H1 (cell line): ENCODE measurements at regions not wholly inside any gene's neighbourhood (a gene's known extent, or its start where the extent isn't known, plus 50 kb on each side); places are given as distances from the start of the nearest gene placed in this dataset.

Experiments used
- CTCF ChIA-PET: fragments of 300-600 bp; sonication (Branson Sonifier 250); formaldehyde crosslinking; loops from one replicate; lab custom pipeline; 2021; ENCODE audit not compliant: partially characterized antibody; lab: Charles Lee
- POLR2A ChIA-PET: fragments of 300-600 bp; sonication (Branson Sonifier 250); formaldehyde crosslinking; loops from one replicate; lab custom pipeline; 2021; ENCODE audit warnings: inconsistent platforms; ENCODE audit not compliant: partially characterized antibody; lab: Charles Lee
- DNase-seq, 2 experiments: peaks; one replicate each; pipeline versions ENCODE4 v3.0.0 to v3.0.0-alpha.2; 2010 to 2022; ENCODE audit warnings: low spot score in 2 of 2, low read depth in 1 of 2, mixed read lengths in 1 of 2
- FAIRE-seq: peaks from 2 replicates; lab custom pipeline; 2011; peaks lifted over from hg19 to GRCh38; lab: Jason Lieb, UNC
- H2AFZ ChIP-seq: 2 replicates; pipeline ENCODE4 v1.8.1; 2012; ENCODE audit warnings: low read length, inconsistent platforms
- H2AK5ac ChIP-seq: 2 replicates; pipeline ENCODE4 v1.6.1; 2013; ENCODE audit warnings: low read depth, low read length
- H2BK120ac ChIP-seq: replicated peaks from 2 replicates; pipeline ENCODE3; 2013; ENCODE audit warnings: low read depth, low read length, inconsistent platforms
- H2BK12ac ChIP-seq: 2 replicates; pipeline ENCODE4 v1.6.1; 2013; ENCODE audit warnings: low read depth, low read length
- H2BK15ac ChIP-seq: 2 replicates; pipeline ENCODE4 v1.6.1; 2013; ENCODE audit warnings: low read length
- H2BK20ac ChIP-seq: 2 replicates; pipeline ENCODE4 v1.6.1; 2013; ENCODE audit warnings: low read length
- H2BK5ac ChIP-seq: 2 replicates; pipeline ENCODE4 v1.6.1; 2013; ENCODE audit warnings: low read depth, low read length
- H3K14ac ChIP-seq: 2 replicates; pipeline ENCODE4 v1.6.1; 2013; ENCODE audit warnings: inconsistent platforms; ENCODE audit not compliant: insufficient read length
- H3K18ac ChIP-seq: 2 replicates; pipeline ENCODE4 v1.6.1; 2013; ENCODE audit warnings: low read length; ENCODE audit errors: extremely low read depth
- H3K23ac ChIP-seq: 2 replicates; pipeline ENCODE4 v1.6.1; 2013; ENCODE audit warnings: inconsistent platforms; ENCODE audit not compliant: insufficient read length
- H3K23me2 ChIP-seq: 2 replicates; pipeline ENCODE4 v1.6.1; 2013; ENCODE audit warnings: low read depth, low read length
- H3K27ac ChIP-seq: 2 replicates; pipeline ENCODE4 v1.6.1; 2011; ENCODE audit warnings: low read depth, low read length, inconsistent platforms
- H3K27me3 ChIP-seq, 4 experiments: replicated peaks in 1 of 4; 1 replicate in 1 of 4; 2 replicates in 3 of 4; pipeline versions ENCODE4 v1.6.1 to v1.8.1; 2011 to 2013; ENCODE audit warnings: low read length in 3 of 4, mild to moderate bottlenecking in 3 of 4, inconsistent platforms in 2 of 4, mixed read lengths in 2 of 4, moderate library complexity in 1 of 4; ENCODE audit not compliant: control insufficient read depth in 3 of 4, insufficient read depth in 3 of 4; ENCODE audit errors: extremely low read depth in 1 of 4
- H3K36me3 ChIP-seq, 4 experiments: 2 replicates each; pipeline versions ENCODE4 v1.6.1 to v1.8.1; 2011 to 2013; ENCODE audit warnings: mild to moderate bottlenecking in 4 of 4, low read length in 3 of 4, moderate library complexity in 2 of 4, control low read depth in 1 of 4, inconsistent platforms in 1 of 4; ENCODE audit not compliant: insufficient read depth in 4 of 4, control insufficient read depth in 2 of 4
- H3K4ac ChIP-seq: replicated peaks from 2 replicates; pipeline ENCODE3; 2013; ENCODE audit warnings: low read length, low read depth, mixed read lengths, inconsistent platforms; ENCODE audit not compliant: insufficient read length
- H3K4me1 ChIP-seq, 4 experiments: replicated peaks in 1 of 4; 1 replicate in 1 of 4; 2 replicates in 3 of 4; pipeline versions ENCODE4 v1.6.1 to v1.8.1; 2011 to 2013; ENCODE audit warnings: low read length in 3 of 4, inconsistent platforms in 2 of 4, mixed read lengths in 1 of 4; ENCODE audit not compliant: insufficient read depth in 4 of 4, control insufficient read depth in 3 of 4
- H3K4me2 ChIP-seq, 2 experiments: 2 replicates each; pipeline versions ENCODE4 v1.6.1 to v1.8.1; 2011 to 2013; ENCODE audit warnings: low read depth in 2 of 2, low read length in 2 of 2, control low read depth in 1 of 2, inconsistent platforms in 1 of 2, mild to moderate bottlenecking in 1 of 2; ENCODE audit not compliant: insufficient read depth in 1 of 2
- H3K4me3 ChIP-seq, 4 experiments: fragments of 200-600, 300-600 bp in 1 of 4; sonication (generic), shearing (Covaris generic), sonication (Bioruptor Twin) in 1 of 4; 2 replicates each; pipeline versions ENCODE4 v1.5.1 to v1.8.1; 2011 to 2016; ENCODE audit warnings: low read length in 4 of 4, low read depth in 3 of 4, control low read depth in 2 of 4, inconsistent platforms in 2 of 4, mild to moderate bottlenecking in 2 of 4, mixed read lengths in 1 of 4, moderate library complexity in 1 of 4; ENCODE audit not compliant: insufficient read depth in 2 of 4; ENCODE audit errors: extremely low read depth in 1 of 4
- H3K56ac ChIP-seq: replicated peaks from 2 replicates; pipeline ENCODE3; 2013; ENCODE audit warnings: low read depth, mild to moderate bottlenecking, mixed read lengths, low read length, inconsistent platforms; ENCODE audit not compliant: insufficient read length
- H3K79me1 ChIP-seq: 2 replicates; pipeline ENCODE4 v1.6.1; 2013; ENCODE audit warnings: low read depth, low read length, control low read depth
- H3K79me2 ChIP-seq, 2 experiments: 2 replicates each; pipeline versions ENCODE4 v1.6.1 to v1.8.1; 2012 to 2013; ENCODE audit warnings: low read length in 2 of 2, mild to moderate bottlenecking in 2 of 2, inconsistent platforms in 1 of 2; ENCODE audit not compliant: insufficient read depth in 2 of 2, control insufficient read depth in 1 of 2
- H3K9ac ChIP-seq, 4 experiments: replicated peaks in 1 of 4; 1 replicate in 1 of 4; 2 replicates in 3 of 4; pipeline versions ENCODE4 v1.6.1 to v1.8.1; 2011 to 2013; ENCODE audit warnings: low read depth in 3 of 4, low read length in 3 of 4, control low read depth in 2 of 4, mild to moderate bottlenecking in 2 of 4, moderate library complexity in 2 of 4, inconsistent platforms in 1 of 4; ENCODE audit errors: extremely low read depth in 1 of 4
- H3K9me3 ChIP-seq, 2 experiments: 2 replicates each; pipeline versions ENCODE4 v1.6.1 to v1.8.1; 2012 to 2013; ENCODE audit warnings: mild to moderate bottlenecking in 2 of 2, moderate library complexity in 2 of 2, control low read depth in 1 of 2, inconsistent platforms in 1 of 2, low read depth in 1 of 2, low read length in 1 of 2, mixed read lengths in 1 of 2; ENCODE audit not compliant: insufficient read depth in 2 of 2
- H4K20me1 ChIP-seq, 2 experiments: replicated peaks in 1 of 2; 2 replicates each; pipeline versions ENCODE3 to v1.8.1; 2011 to 2013; ENCODE audit warnings: inconsistent platforms in 2 of 2, low read length in 2 of 2, mild to moderate bottlenecking in 1 of 2; ENCODE audit not compliant: insufficient read depth in 2 of 2, control insufficient read depth in 1 of 2
- H4K5ac ChIP-seq: 2 replicates; pipeline ENCODE4 v1.6.1; 2013; ENCODE audit warnings: low read length, low read depth, mixed read lengths, inconsistent platforms; ENCODE audit not compliant: insufficient read length
- H4K8ac ChIP-seq: 2 replicates; pipeline ENCODE4 v1.8.0; 2013; ENCODE audit warnings: mild to moderate bottlenecking, moderate library complexity, low read length, inconsistent platforms; ENCODE audit not compliant: insufficient read depth; ENCODE audit errors: extremely low read depth
- H4K91ac ChIP-seq: replicated peaks from 2 replicates; pipeline ENCODE3; 2013; ENCODE audit warnings: low read length, mixed read lengths, inconsistent platforms; ENCODE audit not compliant: insufficient read length
- BRCA1 ChIP-seq: IDR thresholded peaks from 2 replicates; pipeline ENCODE4 v1.6.1; 2012; ENCODE audit warnings: low read depth, low read length, improper control_type of control experiment
- EGR1 ChIP-seq: IDR thresholded peaks from 2 replicates; pipeline ENCODE4 v1.6.1; 2011; ENCODE audit warnings: low read depth, low read length, borderline replicate concordance
- EP300 ChIP-seq, 2 experiments: IDR thresholded peaks; 1 replicate in 1 of 2; 2 replicates in 1 of 2; pipeline ENCODE4 v1.6.1; 2011 to 2012; ENCODE audit warnings: low read depth in 2 of 2, low read length in 2 of 2, mild to moderate bottlenecking in 2 of 2, borderline replicate concordance in 1 of 2, inconsistent platforms in 1 of 2, moderate library complexity in 1 of 2
- HDAC6 ChIP-seq: IDR thresholded peaks from one replicate; pipeline ENCODE4 v1.7.1; 2012; ENCODE audit warnings: low read depth, mild to moderate bottlenecking, inconsistent platforms, low read length, moderate library complexity
- JUND ChIP-seq: IDR thresholded peaks from 2 replicates; pipeline ENCODE4 v1.6.1; 2011; ENCODE audit warnings: mild to moderate bottlenecking, improper control_type of control experiment, low read length
- MAFK ChIP-seq: IDR thresholded peaks from 2 replicates; pipeline ENCODE4 v1.6.1; 2012; ENCODE audit warnings: low read depth, mild to moderate bottlenecking, improper control_type of control experiment, low read length
- POU5F1 ChIP-seq: IDR thresholded peaks from 2 replicates; pipeline ENCODE4 v1.6.1; 2011; ENCODE audit warnings: low read depth, mild to moderate bottlenecking, low read length, moderate library complexity
- RAD21 ChIP-seq, 2 experiments: IDR thresholded peaks in 1 of 2; conservative IDR thresholded peaks in 1 of 2; 2 replicates each; pipeline ENCODE4 v1.6.1; 2011; ENCODE audit warnings: low read depth in 2 of 2, low read length in 2 of 2, improper control_type of control experiment in 1 of 2, inconsistent platforms in 1 of 2, mild to moderate bottlenecking in 1 of 2, moderate library complexity in 1 of 2
- SP1 ChIP-seq: IDR thresholded peaks from 2 replicates; pipeline ENCODE4 v1.6.1; 2011; ENCODE audit warnings: low read depth, low read length
- SRF ChIP-seq: IDR thresholded peaks from 2 replicates; pipeline ENCODE4 v1.6.1; 2011; ENCODE audit warnings: mild to moderate bottlenecking, low read depth, low read length, moderate library complexity
- WGBS, 2 experiments: shearing (Covaris generic) in 1 of 2; methylation state at CpG; one replicate each; pipeline versions ENCODE4 v1.1.6 to v1.1.7; 2013 to 2015; ENCODE audit warnings: low lambda C conversion rate in 2 of 2, mixed read lengths in 2 of 2, inconsistent platforms in 1 of 2, low coverage in 1 of 2, missing lambda C conversion rate in 1 of 2; ENCODE audit not compliant: insufficient replicate concordance in 2 of 2, insufficient coverage in 1 of 2, insufficient read length in 1 of 2; ENCODE audit errors: extremely low coverage in 1 of 2, missing lambda C conversion rate in 1 of 2; 5-methylcytosine and 5-hydroxymethylcytosine counted together

GRCh38 chr5:117812861-117813260, 1175.5 kb downstream of the DTWD2 start:
- Histone ChIP-seq H3K4me3 (no peak overlapping the region), H4K20me1 (no peaks in the 10 kb centered on the region), H3K27me3 (no peaks in the 10 kb centered on the region), H2AK5ac (no peak overlapping the region), H3K4ac (no peak overlapping the region), H2BK120ac (no peak overlapping the region), H3K23me2 (no peaks in the 10 kb centered on the region), H3K14ac (no peak overlapping the region), H3K27ac (no peak overlapping the region), H3K23ac (no peak overlapping the region), H2BK5ac (no peak overlapping the region), H4K5ac (no peak overlapping the region), H3K9me3 (no peaks in the 10 kb centered on the region), H2BK15ac (no peak overlapping the region)
- 89% methylated on average over 1 of the region's 1 CpG; no CpG with 5 or more reads in 1 of the 2 experiments for WGBS, 2 experiments
- CTCF ChIA-PET: no interaction called here
- POLR2A ChIA-PET: no interaction called here
- FAIRE-seq: no peak
- DNase-seq: no peak
- no peak for TF ChIP-seq SRF
- TF ChIP-seq HDAC6: no peak
- no peak for TF ChIP-seq RAD21 (IDR thresholded peaks at IDR 0.05 in 1 of 2, conservative IDR thresholded peaks at IDR 0.05 in 1 of 2; ENCODE audit: low read depth in 2 of 2, low read length in 2 of 2)
- no peak for TF ChIP-seq EGR1
- no peak for TF ChIP-seq SP1
- no peak for TF ChIP-seq MAFK
- no peak for TF ChIP-seq JUND
- no peak for TF ChIP-seq POU5F1
- TF ChIP-seq BRCA1: no peak
- TF ChIP-seq EP300 (IDR thresholded peaks at IDR 0.05; ENCODE audit: borderline replicate concordance in 1 of 2, low read depth in 2 of 2, low read length in 2 of 2): no peak
- TF ChIP-seq, all 59 proteins: peak for 0
- Histone ChIP-seq H3K4me1 (no peaks in the 10 kb centered on the region), H3K79me1 (no peaks in the 10 kb centered on the region), H3K9ac (no peak overlapping the region), H4K8ac (no peak overlapping the region), H2BK12ac (no peak overlapping the region), H3K36me3 (no peaks in the 10 kb centered on the region), H3K18ac (no peak overlapping the region), H3K4me2 (no peak overlapping the region), H2AFZ (no peak overlapping the region), H3K79me2 (no peaks in the 10 kb centered on the region), H3K56ac (no peak overlapping the region), H2BK20ac (no peak overlapping the region), H4K91ac (no peak overlapping the region)
